ENCODE measurements at regions not wholly inside any gene's neighbourhood (a gene's known extent, or its start where the extent isn't known, plus 50 kb on each side); places are given as distances from the start of the nearest gene placed in this dataset.

GRCh38 chr4:71185037-71185436 lies 153.8 kb upstream of the SLC4A4 start:
- Histone ChIP-seq H3K9me3 (ENCODE audit: severe bottlenecking) (no peaks in the 10 kb centered on the region), H3K4me1 (ENCODE audit: insufficient read depth, poor library complexity, severe bottlenecking) (no peaks in the 10 kb centered on the region), H3K4me3 (ENCODE audit: severe bottlenecking) (no peak overlapping the region), H3K27me3 (ENCODE audit: insufficient read depth, poor library complexity, severe bottlenecking) (peaks cover 50% of the 10 kb centered on the region), H3K27ac (ENCODE audit: poor library complexity, severe bottlenecking) (no peak overlapping the region), H3K36me3 (ENCODE audit: low read depth) (no peaks in the 10 kb centered on the region)
- no peak for TF ChIP-seq CTCF (IDR thresholded peaks at IDR 0.05; ENCODE audit: poor library complexity, severe bottlenecking)
- DNase-seq (ENCODE audit: low spot score), result no peak
- no peak for ATAC-seq (ENCODE audit: low read depth)

GRCh38 chr4:71186257-71186565 lies 152.6 kb upstream of the SLC4A4 start:
- no peaks in the 10 kb centered on the region for H3K4me1 ChIP-seq (ENCODE audit: insufficient read depth, poor library complexity, severe bottlenecking)
- H3K4me3 ChIP-seq (ENCODE audit: severe bottlenecking), result peak overlapping the region; percentile 41
- H3K27ac ChIP-seq (ENCODE audit: poor library complexity, severe bottlenecking), result no peak overlapping the region
- ATAC-seq (ENCODE audit: low read depth), result no peak
- peaks cover 53% of the 10 kb centered on the region for H3K27me3 ChIP-seq (ENCODE audit: insufficient read depth, poor library complexity, severe bottlenecking)
- H3K9me3 ChIP-seq (ENCODE audit: severe bottlenecking), result no peaks in the 10 kb centered on the region
- H3K36me3 ChIP-seq (ENCODE audit: low read depth), result no peaks in the 10 kb centered on the region
- no peak for TF ChIP-seq CTCF (IDR thresholded peaks at IDR 0.05; ENCODE audit: poor library complexity, severe bottlenecking)
- no peak for DNase-seq (ENCODE audit: low spot score)

GRCh38 chr4:71186566-71187403 lies 152.0 kb upstream of the SLC4A4 start:
- peak; percentile 66 for ATAC-seq (ENCODE audit: low read depth)
- Histone ChIP-seq H3K27me3 (ENCODE audit: insufficient read depth, poor library complexity, severe bottlenecking) (peaks cover 54% of the 10 kb centered on the region), H3K9me3 (ENCODE audit: severe bottlenecking) (no peaks in the 10 kb centered on the region), H3K36me3 (ENCODE audit: low read depth) (no peaks in the 10 kb centered on the region), H3K27ac (ENCODE audit: poor library complexity, severe bottlenecking) (no peak overlapping the region), H3K4me3 (ENCODE audit: severe bottlenecking) (peak overlapping the region; percentile 41), H3K4me1 (ENCODE audit: insufficient read depth, poor library complexity, severe bottlenecking) (no peaks in the 10 kb centered on the region)
- TF ChIP-seq CTCF (IDR thresholded peaks at IDR 0.05; ENCODE audit: poor library complexity, severe bottlenecking), result no peak
- DNase-seq (ENCODE audit: low spot score), result no peak

DNA sequence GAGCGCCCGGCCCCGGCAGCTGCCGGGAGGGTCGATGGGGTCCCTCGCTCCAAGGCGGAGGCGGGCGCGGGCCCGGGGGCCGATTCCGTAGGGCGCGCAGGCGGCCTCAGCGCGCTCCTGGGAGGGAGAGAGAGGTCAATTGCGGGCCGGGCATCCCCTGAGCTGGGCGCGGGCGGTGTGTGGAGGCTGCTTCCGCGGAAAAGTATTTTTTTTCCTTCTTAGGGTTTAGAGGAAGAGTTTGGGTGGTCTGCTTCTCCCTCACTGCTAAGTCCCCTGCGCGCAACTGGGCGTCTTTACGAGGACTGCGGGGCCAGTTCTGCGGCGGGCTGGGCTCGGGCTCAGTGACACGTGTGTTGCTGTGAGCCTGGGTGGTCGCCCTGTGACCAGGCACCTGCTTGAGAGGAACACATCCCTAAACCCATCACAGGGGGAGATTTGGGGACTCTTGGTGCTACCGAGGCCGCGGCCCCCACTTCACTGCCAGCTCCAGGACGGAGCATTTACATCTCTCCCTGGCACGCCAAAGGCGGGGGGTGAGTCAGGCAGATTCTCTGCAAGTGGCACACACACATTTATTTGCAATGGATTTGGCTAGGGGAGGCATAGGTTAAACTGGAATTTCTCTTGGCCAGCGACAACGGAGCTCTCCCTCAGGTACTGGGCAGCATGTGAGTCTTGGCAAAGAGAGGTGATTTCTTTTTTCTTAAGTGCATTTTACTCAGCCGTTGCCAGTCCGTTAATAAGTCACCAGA lies 151.2 kb upstream of the SLC4A4 start:
- no peak for TF ChIP-seq CTCF (IDR thresholded peaks at IDR 0.05; ENCODE audit: poor library complexity, severe bottlenecking)
- Histone ChIP-seq H3K36me3 (ENCODE audit: low read depth) (no peaks in the 10 kb centered on the region), H3K4me1 (ENCODE audit: insufficient read depth, poor library complexity, severe bottlenecking) (no peaks in the 10 kb centered on the region), H3K4me3 (ENCODE audit: severe bottlenecking) (peak overlapping the region; percentile 41), H3K9me3 (ENCODE audit: severe bottlenecking) (no peaks in the 10 kb centered on the region), H3K27me3 (ENCODE audit: insufficient read depth, poor library complexity, severe bottlenecking) (peaks cover 58% of the 10 kb centered on the region), H3K27ac (ENCODE audit: poor library complexity, severe bottlenecking) (no peak overlapping the region)
- peak; percentile 46 for ATAC-seq (ENCODE audit: low read depth)
- DNase-seq (ENCODE audit: low spot score), result no peak
